Lung microvascular endothelial cell (primary cell): ENCODE measurements at regions not wholly inside any gene's neighbourhood (a gene's known extent, or its start where the extent isn't known, plus 50 kb on each side); places are given as distances from the start of the nearest gene placed in this dataset.
"Not testable (repeated sequence)": the region's sequence is repeated elsewhere in the genome, so short reads cannot be mapped to it uniquely, and the experiment has no call there.

Experiments used
- DNase-seq, 2 donors: peaks; one replicate each; pipeline versions ENCODE4 v3.0.0 to v3.0.0-alpha.2; 2010; ENCODE audit warnings: low read depth in 2 of 2

DNA sequence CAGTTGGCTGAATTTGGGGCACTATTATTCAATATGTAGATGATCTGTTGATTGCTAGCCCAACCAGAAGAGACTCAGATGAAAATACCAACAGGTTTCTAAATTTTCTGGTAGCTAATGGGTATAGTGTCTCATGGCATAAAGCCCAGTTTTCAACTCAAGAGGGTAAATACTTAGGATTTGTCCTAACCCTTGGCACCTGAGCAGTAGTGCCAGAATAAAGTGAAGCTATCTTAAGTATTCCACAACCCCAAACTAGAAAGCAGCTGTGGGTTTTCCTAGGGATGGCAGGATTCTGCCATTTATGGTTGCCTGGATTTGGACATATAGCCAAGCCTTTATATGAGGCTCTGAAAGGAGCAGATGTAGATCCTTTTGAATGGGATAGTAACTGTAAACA, 119.0 kb downstream of the AGTR2 start:
- DNase-seq: no peak

DNA sequence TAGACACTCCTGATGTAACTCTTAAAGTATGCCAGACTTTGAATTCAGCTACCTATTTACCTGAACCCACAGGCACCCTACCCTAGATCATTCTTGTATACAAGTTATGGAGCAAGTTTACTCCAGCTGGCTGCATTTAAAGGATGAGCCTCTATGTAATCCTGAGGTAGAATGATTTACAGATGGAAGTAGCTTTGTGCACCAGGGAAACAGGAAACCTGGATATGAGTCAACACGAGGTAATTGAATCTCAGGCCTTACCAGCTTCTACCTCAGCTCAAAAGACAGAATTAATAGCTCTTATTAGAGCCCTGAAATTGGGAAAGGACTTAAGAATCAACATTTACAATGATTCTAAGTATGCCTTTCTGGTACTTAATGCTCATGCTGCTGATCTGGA, 119.8 kb downstream of the AGTR2 start:
- DNase-seq: peak in 1 of 2 donors; percentile 1

DNA sequence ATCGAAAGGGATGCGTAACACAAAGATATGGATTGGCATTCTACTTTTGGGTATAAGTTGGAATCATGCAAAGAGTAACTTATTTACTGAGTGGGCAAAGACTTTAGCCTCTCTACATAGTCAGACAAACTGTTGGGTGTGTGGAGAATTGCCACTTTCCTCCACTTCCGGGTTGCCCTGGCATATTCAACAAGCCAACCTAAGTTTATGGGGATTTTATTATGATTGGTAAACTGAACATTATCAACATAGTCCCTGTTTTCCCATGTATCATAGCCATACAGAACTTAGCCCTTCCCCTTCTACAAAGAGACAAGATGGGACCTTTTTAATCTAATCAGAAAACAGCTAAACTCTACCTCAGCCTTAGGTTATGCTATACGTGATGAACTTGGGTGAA, 121.6 kb downstream of the AGTR2 start:
- no peak for DNase-seq

DNA sequence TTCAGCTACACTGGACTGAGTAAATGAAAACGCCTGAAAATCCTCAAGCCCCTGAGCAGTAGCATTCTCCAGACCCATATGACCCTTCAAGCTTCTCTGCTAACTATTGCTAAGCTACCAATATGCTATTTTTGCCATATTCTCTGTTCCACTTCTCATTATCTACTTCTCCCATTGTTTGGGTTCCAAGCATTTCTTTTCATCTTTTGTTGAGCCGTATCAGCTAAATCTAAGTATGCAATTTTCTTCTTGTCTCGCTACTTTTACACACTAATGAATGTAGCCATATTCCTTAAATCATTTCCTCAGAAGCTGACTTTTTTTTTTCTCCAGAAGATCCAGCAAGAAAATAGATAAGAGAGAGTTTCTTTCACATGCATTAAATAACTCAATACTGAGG, 128.4 kb downstream of the AGTR2 start:
- DNase-seq: no peak

DNA sequence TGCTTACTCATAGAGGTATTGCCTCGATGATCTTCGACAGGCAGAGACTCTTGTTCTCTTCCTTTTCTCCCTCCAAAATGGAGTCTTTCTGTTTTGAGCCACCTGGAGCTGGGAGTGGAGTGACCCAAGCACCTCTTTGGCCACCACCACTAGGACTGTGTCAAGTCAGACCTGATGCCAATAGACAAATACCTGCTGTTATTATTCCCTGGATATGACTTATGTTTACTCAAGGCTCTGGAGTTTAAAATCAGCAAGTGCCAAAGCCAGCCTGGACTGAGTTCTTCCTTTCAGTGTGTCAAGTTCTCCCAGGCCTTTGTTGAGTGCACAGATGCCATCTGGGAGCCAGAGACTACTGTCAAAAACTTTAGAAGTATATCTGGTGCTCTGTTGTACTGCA, 130.2 kb upstream of the SLC6A14 start:
- no peak for DNase-seq

DNA sequence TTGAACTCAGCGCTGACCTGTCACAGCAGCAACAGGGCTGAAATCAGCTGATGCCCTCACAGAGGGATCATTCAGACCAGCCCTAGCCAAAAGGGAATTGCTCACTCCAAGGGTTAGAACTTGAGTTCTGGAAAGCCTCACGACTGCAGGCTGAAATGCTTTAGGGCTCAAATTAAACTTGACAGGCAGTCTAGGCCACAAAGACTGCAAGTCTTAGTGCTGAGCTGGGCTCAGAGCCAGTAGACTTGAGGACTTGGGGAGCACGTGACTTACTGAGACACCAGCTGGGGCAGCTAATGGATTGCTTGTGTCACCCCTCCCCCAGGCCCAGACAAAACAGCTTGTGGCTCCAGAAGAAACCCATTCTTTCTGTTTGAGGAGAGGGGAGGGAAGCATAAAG, 119.0 kb upstream of the SLC6A14 start:
- DNase-seq: peak in 1 of 2 donors; percentile 10

DNA sequence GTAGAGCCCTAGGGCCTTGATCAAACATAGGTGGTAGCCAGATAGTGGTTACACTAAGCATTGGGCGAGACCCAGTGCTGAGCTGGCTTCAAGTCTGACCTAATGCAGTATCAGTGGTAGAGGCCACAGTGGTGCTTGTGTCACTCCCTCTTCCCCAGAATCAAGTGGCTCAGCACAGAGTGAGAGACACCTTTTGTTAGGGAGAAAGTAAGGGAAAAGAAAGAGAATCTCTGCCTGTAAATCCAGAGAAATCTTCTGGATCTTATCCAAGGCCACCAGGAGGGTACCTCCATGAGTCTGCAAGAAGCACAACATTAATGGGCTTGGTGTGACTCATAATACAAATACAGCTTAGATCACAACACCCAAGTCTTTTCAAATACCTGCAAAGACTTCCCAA, 117.7 kb upstream of the SLC6A14 start:
- no peak for DNase-seq

DNA sequence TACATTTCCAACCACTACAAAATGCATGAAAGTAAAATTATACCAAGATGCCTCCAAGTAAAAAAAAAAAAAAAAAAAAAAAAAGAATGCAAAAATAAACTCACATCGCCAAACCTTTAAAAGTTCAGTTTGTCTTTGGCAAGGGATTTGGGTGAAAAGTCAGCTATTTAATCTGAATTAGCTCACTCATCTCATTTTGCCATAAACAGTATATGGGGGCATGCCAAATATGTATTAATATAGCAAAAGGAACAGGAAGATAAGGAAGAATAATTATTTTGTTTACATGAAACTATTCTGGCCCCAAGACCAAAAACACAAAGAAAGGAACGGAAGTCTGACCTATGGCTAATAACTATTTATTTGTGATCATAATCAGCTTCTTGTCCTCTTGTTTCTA, 114.7 kb upstream of the SLC6A14 start:
- DNase-seq: no peak

DNA sequence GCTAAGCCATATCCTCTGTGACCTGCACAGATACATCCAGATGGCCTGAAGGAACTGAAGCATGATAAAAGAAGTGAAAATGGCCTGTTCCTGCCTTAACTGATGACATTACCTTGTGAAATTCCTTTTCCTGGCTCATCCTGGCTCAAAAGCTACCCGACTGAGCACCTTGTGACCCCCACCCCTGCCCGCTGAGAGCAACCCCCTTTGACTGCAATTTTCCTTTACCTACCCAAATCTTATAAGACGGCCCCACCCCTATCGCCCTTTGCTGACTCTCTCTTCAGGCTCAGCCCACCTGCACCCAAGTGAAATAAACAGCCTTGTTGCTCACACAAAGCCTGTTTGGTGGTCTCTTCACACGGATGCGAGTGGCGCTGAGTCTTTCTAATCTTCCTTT, 104.4 kb upstream of the SLC6A14 start:
- DNase-seq: not testable (repeated sequence)

DNA sequence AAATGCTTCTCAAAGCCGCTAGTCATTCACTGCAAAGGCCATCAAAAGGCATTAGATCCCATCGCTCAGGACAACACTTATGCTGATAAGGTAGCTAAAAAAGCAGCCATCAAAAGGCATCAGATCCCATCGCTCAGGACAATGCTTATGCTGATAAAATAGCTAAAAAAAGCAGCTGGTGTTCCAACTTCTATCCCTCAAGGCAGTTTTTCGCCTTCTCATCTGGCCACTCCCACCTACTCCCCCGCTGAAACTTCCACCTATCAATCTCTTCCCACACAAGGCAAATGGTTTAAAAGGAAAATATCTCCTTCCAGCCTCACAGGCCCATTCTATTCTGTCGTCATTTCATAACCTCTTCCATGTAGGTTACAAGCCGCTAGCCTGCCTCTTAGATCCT, 101.6 kb upstream of the SLC6A14 start:
- not testable (repeated sequence) for DNase-seq

DNA sequence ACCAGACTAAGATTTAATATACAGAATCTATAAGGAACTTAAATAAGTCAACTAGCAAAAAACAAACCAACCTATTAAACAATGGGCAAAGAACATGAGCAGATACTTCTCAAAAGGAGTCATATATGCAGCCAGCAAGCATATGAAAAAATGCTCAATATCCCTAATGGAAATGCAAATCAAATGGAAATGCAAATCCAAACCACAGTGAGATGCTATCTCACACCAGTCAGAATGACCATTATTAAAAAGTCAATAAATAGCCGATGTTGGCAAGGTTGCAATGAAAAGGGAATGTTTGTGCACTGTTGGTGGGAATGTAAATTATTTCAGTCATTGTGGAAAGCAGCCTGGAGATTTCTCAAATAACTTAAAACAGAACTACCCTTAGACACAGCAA, 97.0 kb upstream of the SLC6A14 start:
- DNase-seq: no peak

DNA sequence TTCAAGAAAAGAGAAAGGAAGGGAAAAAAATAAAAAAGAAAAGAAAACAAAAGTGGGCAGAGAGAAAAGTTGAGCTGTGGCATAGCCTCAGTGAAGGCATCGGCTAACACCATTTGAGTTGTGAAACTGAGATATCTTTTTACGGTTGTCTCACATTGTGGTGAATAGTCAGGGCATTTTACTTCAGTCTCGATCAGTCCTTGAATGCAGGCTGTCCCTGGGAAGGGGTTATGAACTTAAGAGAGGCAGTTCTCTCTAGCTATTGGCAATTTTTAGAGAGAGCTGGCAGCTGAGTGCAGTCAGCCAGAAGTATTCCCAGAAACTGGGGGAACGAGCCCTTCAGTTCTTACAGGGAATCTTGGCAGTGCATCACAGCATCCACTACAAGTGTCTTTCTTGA, 93.5 kb upstream of the SLC6A14 start:
- no peak for DNase-seq

DNA sequence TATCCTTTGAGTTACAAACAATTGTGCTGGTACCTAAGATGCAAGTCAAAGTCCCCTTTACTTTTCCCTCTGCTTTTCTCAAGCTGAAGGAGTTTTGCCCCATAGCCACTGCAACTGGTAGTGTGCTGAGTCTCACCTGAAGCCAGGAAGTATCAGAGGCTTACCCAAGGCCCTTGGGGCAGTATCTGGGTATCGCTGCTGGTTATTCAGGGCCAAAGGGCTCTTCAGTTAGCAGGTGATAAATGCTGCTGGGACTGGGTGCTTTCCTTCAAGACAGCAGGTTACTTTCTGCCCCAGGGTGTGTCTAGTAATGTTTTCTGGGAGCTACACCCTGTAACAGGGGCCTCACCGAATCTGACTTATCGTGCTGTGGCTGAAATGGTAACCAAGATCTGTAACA, 90.4 kb upstream of the SLC6A14 start:
- no peak for DNase-seq

DNA sequence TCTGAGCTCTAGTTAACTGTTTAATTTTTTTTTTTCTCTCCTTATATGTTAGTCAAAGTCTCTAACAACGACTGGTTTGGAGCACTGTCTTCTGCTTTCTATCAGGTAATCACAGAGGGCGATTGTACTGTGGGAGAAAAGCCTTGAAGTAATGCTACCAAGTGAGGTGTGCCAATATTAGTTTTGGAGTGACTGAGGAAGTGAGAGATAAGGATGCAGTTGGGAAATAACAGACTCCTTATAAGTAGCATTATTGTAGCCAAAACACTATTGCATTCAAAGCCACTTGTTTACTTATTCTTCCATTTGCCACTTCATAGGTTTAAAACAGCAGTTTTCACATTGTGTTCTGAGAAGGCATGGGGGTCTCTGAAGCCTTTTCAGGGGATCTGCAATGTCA, 79.1 kb upstream of the SLC6A14 start:
- DNase-seq: no peak

DNA sequence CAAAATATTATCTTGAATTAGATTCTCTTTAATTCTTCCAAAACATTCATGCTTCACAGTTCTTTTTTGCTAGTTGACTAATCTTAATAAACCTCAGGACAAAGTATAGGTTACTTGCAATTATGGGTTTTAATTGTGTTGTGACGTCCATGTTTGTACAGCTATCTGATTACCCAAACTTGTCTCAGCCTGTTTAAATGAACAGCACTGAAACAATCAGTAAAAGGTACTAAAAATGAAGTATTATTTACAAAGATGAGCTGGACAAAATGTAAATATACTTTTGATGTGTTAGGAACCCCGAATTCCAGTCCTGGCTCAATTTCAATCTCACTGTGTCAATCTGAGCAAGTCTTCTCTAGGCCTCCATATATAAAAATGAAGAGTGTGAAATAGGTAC, 57.4 kb upstream of the SLC6A14 start:
- DNase-seq: no peak

DNA sequence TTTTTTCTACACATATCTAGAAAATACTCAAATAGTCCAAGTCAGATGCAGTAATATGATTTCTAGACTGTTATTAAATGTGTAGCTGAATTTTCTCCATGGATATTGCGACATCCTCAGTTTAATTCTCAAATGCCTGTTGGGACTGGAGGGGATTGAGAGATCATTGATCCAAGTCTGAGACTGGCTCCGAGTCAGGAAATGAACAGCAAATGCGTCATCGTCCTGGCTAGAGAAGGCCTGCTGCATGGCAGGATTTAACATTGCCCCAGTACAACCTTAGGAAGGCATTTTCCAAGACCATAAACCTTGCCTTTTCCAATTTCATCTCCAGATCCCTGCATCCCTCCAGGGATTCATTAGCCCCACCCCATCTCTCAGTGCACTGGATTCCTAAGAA, 56.6 kb upstream of the SLC6A14 start:
- DNase-seq: peak in 1 of 2 donors; percentile 26

DNA sequence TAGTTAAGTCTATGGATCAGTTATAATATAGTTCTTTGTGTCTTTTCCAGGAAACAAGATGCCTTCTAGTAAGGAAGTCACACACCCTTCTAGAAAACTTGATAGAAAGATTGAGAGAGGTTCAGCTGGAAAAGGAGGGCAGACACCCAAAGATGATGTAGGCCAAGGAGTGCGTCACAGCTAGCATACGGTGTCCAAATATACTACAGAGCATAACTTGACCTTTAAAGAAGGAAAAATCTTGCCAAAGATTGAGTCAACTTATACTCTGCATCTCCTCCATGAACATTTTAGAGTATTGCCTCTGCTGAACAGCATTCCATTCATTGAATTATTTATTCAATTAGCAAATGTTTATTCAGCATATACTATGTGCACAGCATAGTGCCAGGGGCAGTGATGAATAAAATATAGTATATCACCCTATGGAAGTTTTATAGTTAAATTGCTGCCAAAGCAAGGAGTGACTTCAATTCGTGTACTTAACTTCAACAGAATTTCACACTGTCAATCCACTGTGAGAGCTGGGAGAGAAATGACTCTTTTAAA, 51.9 kb upstream of the SLC6A14 start:
- no peak for DNase-seq
